ENCODE measurements at regions not wholly inside any gene's neighbourhood (a gene's known extent, or its start where the extent isn't known, plus 50 kb on each side); places are given as distances from the start of the nearest gene placed in this dataset.

DNA sequence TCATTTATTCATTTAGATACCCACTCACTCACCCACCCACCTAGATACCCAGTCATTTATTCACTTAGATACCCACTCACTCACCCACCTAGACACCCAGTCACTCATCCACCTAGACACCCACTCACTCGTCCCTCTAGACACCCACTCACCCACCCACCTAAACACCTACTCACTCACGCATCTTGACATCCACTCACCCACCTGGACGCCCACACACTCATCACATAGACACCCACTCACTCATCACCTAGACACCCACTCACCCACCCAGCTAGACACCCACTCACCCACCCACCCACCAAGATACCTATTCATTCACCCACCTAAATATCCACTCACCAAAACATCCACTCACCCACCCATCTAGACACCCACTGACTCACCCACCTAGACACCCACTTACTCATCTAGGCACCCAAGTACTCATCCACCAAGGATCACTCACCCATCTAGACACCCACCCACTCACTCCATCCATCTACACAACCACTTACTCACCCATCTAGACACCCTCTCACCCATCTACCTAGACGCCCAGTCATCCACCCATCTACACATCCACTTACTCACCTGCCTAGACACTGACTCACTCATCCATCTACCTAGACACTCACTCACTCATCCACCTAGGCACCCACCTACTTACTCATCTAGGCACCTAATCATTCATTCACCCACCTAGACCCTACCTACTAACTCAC is 723.7 kb upstream of the RAB6C start:
- no peak for DNase-seq (ENCODE audit: low read depth)

DNA sequence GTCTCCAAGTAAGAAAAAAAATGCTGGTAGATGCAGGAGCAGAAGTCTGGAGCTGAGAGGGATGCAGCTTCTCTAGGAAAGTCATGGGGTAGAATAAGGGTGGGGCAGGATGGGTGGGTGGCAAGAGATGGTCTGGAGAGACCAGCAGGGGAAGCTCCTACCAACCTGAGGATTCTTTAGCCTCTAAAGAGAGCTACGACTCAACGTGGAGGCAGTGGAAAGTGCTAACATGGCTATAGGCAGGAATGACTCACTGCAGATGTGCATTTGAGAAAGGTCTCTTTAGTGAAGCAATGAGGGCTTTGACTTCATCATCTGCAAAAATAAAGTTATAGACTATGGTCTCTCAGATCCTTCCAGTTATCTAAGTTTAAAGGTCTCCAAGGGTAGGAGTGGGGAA is 722.8 kb upstream of the RAB6C start:
- DNase-seq (ENCODE audit: low read depth) = no peak

DNA sequence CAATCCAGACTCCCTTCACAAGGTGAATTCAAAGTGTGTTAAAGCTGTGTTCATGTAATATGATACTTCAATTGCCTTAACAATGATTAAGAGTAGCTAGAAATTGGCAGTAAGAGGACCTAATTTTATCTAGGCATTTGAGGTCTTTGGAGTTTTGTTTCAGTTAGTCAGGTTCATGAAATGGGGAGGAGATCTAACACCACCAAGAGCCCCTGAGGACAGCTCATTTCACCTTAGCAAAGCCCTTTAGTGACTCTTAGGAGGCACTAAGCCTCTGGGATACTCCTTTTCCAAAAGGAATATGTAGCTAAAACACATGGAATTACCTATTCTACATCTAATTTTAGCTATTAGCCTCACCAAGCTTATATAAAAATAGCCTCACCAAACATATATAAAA is 716.5 kb upstream of the RAB6C start:
- no peak for DNase-seq (ENCODE audit: low read depth)

DNA sequence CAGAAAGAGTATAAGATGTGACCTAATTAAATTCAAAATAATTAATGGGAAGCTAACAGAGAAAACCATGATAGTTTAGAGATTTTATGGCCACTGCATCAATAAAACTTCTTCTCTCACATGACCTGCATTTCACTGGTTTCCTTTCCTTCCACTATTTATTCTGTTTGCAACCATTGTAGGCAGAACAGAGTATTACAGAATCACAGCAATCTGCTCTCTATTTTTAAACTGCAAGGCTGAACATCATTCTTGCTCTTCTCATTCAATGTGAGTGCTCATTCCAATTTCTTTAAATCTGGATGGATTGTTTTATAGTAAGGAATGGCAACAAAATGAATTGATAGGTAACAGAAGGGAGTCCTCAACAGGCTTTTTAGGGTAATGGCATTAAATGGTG is 715.5 kb upstream of the RAB6C start:
- no peak for DNase-seq (ENCODE audit: low read depth)

DNA sequence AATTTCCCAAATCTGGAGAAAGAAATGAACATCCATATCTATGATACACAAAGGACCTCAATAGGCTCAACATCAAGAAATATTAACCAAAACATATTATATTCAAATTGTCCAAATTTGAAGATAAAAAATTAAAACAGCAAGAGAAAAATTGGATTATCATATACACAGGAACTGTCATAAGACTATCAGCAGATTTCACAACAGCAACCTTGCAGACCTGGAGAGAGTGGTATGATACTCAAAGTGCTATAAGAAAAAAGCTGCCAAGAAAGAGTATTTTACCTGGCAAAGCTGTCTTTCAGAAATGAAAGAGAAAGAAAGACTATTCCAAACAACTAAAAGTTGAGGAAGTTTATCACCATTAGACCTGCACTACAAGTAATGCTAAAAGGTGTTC is 711.9 kb upstream of the RAB6C start:
- DNase-seq (ENCODE audit: low read depth) = no peak

DNA sequence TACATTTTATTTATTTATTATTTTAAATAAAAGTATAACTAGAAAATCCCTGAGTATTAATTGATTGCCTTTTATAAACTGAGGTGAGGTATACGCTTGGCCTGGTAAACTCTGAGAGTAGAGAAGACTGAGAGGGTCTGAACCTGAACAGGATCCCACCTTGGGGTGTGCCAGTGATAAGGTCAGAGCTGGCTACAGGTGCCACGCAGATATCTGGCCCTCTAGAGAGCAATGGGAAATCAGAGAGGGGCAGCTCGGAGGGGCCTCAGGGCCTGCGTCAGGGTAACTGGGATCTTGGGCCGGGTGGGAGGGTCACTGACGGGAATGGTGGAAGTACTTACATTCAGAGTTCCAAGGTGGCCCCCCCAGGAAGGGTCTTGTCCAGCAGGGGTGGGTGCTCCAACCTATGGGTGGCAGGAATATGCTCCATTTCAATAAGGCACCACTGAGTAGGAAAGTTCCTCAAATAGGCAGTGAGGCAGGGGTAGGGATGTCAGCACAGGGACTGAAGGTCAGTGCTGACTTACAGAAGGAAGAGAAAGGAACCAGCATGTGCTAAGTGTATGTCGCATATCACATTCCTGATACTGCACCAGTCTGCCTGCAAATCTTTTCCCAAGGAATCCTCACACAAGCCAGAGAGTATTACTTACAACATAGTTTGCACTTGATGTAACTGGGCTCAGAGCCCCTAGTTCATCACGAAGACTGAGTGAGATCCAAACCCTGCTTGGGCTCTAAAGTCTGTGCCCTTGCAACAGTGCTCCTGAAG is 706.0 kb upstream of the RAB6C start:
- DNase-seq (ENCODE audit: low read depth) = no peak

DNA sequence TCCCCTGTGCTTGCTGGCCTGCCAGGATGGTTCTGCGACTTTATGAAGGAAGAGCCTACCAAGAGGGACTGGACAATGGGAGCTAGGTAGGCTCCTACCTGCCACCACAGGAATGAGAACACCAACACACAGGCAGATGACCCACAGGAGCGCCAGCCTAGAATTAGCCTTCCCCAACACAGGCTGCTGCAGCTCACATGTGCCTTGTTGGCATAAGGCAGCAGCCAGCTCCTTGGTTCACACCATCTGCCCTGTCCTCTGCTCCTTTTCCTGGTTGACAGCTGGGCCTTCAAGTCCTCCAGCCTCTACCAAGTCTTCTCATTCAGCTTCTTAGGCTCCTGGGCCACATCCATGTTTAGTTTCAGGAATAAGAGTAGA is 705.4 kb upstream of the RAB6C start:
- no peak for DNase-seq (ENCODE audit: low read depth)

DNA sequence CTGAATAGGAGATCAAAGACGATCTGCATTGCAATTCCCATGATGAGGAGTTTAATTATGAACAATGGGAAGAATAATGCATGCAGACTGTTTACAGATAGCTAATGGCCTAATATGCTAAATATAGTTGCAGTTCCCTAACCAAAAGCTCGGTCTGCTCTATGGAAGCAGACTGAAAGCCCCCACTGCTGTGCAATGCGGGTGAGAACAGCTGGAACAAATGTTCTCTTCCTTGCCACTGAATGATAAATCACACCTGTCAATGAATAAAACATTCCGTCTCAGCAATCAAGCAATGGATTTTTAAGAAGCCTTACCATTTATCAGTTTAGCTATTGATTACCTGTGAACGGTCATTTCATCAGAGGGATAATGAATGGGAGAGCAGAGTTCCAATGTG is 704.5 kb upstream of the RAB6C start:
- DNase-seq (ENCODE audit: low read depth) = no peak

DNA sequence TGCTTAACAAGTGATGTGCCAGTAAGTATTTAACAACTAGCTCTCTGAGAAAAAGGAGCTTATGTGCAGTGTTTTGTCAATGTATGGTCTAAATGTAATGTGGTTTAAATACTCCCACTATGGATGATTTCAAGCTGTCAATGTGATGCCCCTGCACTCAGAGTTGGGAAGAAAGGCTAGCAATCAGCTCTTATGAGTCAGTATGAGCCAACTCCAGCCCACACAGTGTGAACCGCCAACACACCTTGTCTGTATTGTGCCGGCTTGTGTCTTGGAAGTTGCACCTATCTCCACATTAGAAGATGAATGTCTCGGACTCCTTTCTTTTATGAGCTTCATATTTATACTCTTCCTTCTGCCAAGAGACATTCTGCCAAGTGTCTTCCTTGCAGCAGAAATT is 703.8 kb upstream of the RAB6C start:
- DNase-seq (ENCODE audit: low read depth) = no peak

DNA sequence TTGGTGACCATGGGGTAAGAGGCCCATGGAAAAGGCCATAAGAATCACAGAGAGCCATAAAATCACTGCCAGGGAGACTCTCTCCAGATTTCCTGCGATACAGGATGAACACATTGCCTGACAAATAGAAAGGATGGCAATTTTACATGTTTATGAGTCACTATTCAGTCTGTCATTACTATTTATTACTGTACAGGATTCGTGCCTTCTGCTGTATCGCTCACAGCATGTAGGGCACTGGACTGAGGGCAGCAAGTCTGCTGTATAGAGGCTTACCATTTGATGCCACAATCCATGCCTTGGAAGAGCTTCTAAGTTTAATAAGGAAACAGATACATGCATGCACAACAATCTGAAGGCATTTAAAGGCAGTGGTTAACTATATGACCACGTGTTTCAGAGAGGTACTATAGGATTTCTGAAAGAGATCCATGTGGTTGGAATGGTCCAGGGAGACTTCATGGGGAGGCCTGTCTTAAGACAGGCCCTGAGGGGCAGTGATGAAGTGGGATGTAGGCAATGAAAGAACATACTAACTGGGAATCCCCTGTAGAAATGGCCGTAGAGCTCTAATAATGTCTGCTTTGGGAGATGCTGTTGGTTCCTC is 702.4 kb upstream of the RAB6C start:
- DNase-seq (ENCODE audit: low read depth) = no peak

DNA sequence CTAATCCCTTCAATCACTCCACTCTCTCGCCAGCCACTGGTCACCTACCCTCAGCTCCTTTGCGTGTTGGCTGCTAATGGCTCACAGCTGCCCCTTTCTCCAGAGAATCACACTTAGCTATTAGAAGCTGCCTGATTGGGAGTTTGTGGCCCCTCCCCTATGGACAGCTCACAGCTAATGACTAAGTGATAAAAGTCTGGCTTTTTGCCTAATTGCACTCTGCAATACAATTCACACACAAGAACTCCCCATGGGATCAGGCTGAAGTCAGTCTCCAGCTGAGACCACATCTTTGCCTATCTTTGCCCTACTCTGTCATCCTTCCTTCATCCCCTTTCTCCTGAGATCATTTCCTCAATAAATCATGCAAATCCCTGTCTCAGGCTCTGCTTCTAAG is 701.9 kb upstream of the RAB6C start:
- no peak for DNase-seq (ENCODE audit: low read depth)

DNA sequence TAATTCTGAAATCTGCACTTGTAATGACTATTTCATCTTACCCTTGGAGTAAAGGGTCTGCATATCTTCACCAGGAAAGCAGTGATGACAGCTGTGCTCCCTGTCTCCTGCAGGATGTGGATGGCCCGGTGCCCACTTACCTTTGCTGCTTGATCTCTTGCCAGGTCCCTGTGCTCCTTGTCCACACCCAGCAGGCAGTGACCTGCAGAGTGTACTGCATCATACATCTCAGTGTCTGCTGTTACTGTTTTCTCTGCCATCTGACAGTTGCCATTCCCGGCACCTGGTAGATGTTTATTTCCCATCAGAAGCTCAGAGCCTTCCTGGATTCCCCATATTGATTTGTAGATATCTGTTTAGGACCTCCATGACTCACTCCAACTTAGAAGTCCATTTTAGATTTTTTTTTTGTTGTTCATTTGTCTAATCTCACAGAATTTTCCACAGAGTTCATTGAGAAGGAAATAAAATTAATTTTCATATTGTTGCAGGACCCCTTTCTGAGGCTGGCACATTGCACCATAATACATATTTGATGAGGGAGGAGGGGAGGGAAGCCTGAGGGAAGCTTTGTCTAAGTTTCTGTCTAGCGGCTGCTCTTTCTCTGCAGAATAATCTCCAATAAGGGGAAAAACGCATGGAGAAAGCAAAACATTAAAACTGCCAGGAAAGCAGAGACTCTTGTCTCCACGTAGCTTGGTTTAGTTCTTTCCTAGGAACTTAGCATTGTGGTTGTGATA is 697.5 kb upstream of the RAB6C start:
- no peak for DNase-seq (ENCODE audit: low read depth)

DNA sequence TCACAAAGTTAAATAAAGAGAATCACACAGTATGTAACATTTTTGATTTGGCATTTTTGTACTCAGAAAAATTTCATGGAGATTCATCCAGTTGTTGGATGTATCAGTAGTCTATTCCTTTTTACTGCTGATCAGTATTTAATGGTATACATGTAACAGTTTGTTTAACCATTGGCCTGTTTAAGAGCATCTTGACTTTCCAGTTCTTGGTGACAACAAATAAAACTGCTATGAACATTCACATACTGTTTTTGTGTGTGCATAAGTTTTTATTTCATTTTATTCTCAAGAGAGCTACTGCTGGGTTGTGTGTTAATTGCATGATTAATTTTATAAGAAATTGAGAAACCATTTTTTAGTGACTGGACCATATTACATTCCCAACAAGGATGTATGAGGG is 694.5 kb upstream of the RAB6C start:
- no peak for DNase-seq (ENCODE audit: low read depth)

DNA sequence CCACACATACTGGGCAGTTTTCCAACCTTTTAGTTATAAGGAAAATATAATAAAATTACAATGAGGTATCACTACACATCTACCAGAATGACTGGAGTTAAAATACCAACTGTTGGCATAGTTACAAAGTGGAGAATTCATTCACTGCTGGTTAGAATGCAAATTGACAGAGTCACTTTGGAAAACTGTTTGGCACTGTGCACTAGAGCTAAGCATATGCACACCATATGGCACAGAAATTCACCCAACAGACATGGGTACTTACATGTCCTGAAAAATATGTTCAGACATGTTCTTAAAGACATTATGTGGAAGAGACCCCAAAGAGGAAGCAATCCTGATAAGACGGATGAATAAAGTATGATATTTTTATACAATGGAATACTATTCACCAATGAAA is 686.1 kb upstream of the RAB6C start:
- DNase-seq (ENCODE audit: low read depth) = no peak

DNA sequence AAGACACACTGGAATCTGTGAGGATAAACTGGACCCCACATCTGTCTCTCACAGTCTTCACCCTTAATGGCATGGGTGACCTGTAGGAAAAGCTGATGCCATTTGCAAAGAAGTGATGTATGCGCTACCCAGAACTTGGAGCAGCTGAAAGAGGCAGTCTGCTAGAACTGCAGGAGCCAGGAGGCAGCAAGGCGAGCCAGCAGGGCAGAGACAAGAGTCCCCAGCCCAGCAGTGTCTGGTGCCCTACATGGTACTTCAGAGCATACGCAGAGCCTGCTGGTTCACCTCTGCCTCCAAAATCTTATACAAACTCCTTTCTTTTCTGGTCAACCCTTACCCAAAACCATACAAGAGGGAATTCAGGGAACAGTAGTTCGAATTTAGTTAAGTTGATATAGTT is 683.1 kb upstream of the RAB6C start:
- no peak for DNase-seq (ENCODE audit: low read depth)

DNA sequence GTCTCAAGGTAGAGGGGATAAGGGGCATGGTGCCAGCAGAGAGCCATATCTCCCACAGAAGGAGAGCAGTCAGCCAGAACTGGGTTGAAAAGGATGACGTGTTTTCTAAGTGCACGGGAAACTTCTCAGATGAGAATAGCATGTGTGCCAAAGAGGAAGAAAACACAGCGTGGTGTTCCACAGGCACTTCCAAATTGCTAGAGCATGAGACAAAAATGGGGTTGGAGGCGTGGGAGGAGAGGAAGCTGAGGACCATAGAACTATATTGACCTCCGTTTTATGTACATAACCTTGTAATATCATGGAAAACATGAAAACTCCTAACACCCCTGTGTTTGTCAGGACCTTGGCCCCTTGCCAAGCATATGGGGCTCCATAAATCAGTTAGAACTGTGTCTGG is 682.7 kb upstream of the RAB6C start:
- no peak for DNase-seq (ENCODE audit: low read depth)

DNA sequence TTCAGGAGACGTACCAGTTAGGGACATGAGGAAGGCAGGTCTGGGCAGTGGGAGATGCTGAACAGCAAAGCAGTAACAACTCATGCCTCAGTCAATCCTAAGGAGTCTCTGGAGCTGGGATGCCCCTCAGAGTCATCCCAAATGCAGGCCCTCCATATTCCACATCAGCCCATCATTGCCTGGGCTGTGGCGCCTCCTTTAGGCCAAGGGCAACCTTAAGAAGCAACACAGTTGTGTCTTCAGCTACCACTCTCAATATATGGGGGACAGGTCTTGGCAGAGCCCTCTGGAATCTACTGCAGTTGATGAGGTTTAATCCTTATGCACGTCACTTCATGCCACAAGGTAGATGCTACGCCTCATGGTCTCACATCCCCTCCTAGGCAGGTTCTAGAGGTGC is 682.0 kb upstream of the RAB6C start:
- no peak for DNase-seq (ENCODE audit: low read depth)

DNA sequence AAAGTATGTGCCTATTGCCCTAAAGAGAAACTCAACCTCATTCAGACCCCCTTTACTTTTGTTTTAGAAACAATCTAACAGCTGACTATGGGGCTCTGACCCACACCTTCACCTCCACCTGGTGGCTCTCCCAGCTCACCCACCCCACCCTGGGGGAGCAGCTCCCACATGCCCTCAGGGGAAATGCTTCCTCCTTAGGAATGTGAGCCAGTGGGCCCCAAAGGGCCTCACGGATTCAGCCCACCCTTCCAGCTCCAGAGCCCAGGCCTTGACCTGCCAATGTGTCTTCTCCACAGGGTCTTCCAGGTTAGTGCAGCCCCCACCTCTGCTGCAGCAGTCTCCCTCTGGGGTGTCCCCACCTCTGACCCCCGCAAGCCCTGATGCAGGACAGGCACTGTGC is 680.1 kb upstream of the RAB6C start:
- DNase-seq (ENCODE audit: low read depth) = no peak

DNA sequence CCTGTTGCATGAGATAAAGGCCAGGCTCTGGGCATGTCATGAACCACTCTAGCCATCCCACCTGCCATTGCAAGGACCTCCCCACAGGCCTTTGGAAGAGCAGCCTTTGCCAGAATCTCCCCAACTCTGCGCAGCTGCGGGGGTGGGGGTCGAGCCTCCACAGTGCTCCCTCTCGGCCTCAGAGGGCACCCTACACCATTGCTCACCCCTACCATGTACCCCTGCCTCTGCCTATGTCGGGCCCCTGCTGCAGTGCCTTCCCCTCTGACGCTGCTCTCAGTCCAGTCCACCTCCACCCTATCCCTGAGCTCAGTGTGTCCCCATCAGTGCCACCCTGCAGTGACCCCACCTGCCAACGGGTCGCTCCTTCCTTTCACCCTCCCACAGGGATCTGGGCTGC is 679.7 kb upstream of the RAB6C start:
- DNase-seq (ENCODE audit: low read depth) = no peak

DNA sequence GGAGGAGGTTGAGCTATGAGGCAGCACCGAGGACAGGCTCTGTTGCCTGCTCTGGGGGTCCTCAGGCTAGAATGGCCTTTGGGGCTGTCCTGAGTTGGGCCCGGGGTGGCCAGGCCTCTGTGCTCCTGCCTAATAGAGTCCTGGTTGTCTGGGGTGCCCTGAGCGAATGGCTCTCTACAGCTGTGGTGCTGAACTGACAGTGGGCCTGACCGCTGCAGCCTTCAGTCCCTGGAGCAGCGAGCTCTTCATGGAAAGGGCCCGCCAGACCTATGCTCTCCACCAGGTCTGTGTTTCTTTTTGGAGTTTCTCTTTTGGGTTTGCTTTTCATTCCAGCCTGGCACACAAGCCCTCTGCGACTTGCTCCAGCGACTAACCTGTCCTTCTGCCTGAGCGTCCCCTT is 679.0 kb upstream of the RAB6C start:
- no peak for DNase-seq (ENCODE audit: low read depth)

DNA sequence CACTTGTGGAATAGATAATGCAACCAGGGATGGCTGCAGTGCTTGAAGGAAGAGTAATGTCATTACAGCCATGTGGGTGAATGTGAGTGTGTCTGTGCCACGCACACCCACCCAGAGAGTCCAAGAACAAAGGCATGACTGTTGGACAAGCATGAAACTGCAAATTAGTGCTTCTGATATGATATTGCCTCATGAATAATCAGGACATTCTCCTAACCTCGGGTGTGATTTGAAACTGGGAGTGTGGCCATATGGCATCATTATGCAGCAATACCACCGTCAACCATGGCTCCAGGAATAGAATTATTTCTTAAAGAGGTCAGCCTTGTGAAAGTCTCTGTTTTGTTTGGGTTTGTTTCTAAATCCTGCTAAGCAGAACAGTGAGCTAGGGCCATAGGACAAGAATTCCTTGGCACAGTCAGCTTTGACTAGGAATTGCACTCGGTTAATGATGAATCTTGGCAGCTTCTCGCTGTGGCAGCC is 678.0 kb upstream of the RAB6C start:
- no peak for DNase-seq (ENCODE audit: low read depth)

DNA sequence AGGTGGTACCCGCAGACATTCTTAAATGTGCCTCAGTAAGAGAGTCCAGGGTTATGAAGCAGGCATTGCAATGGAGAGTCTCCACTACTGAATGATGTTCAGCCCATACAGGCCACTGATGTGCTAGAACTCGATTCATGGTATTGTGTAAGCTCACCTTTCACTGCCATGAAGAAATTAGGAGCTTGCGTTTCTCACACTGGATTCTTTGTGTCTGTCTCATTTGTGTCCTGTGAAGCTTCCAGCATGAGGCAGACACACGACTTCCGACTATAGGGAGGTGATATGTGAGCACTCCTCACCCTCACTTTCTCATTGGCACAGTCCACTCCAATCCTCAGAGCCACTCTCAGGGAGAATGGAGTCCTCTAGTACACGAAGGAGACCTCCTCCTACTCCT is 677.4 kb upstream of the RAB6C start:
- no peak for DNase-seq (ENCODE audit: low read depth)
